Suprapubic skin (tissue), 4 donors: ENCODE measurements at regions not wholly inside any gene's neighbourhood (a gene's known extent, or its start where the extent isn't known, plus 50 kb on each side); places are given as distances from the start of the nearest gene placed in this dataset.

Experiments used
- DNase-seq, 2 donors: peaks; one replicate each; pipeline ENCODE4 v3.0.0-alpha.2; 2019; ENCODE audit warnings: low spot score in 2 of 2
- H3K27ac ChIP-seq: fragments of 200-600 bp; sonication (generic); one replicate; pipeline ENCODE4 v1.5.1; 2019
- H3K27me3 ChIP-seq: fragments of 200-600 bp; sonication (generic); one replicate; pipeline ENCODE4 v1.5.1; 2019
- H3K36me3 ChIP-seq: fragments of 200-600 bp; sonication (generic); one replicate; pipeline ENCODE4 v1.5.1; 2019
- H3K4me1 ChIP-seq: fragments of 200-600 bp; sonication (generic); one replicate; pipeline ENCODE4 v1.5.1; 2019
- H3K4me3 ChIP-seq: fragments of 200-600 bp; sonication (generic); one replicate; pipeline ENCODE4 v1.5.1; 2019; ENCODE audit warnings: mild to moderate bottlenecking
- H3K9me3 ChIP-seq: fragments of 200-600 bp; sonication (generic); one replicate; pipeline ENCODE4 v1.5.1; 2019
- EP300 ChIP-seq: sonication (generic); formaldehyde crosslinking; IDR thresholded peaks from one replicate; pipeline ENCODE4 v1.6.1; 2017; ENCODE audit warnings: antibody characterized with exemption
- POLR2A ChIP-seq, 2 donors: fragments of 450-650 bp; IDR thresholded peaks; one replicate each; pipeline ENCODE4 v1.6.1; 2017; ENCODE audit warnings: antibody characterized with exemption in 2 of 2, mild to moderate bottlenecking in 2 of 2, moderate library complexity in 2 of 2
- POLR2AphosphoS5 ChIP-seq, 3 donors: sonication (generic); formaldehyde crosslinking; IDR thresholded peaks; one replicate each; pipeline ENCODE4 v1.6.1; 2017; ENCODE audit warnings: antibody characterized with exemption in 3 of 3
- WGBS: methylation state at CpG from one replicate; pipeline ENCODE4 v1.1.5; 2018; 5-methylcytosine and 5-hydroxymethylcytosine counted together
- TF ChIP-seq, protein P1 (sequence below), 2 donors: fragments of 200-600 bp in 1 of 2; fragments of 450-650 bp in 1 of 2; sonication (generic) in 1 of 2; IDR thresholded peaks; one replicate each; pipeline ENCODE4 v1.5.1; 2016 to 2019; ENCODE audit warnings: antibody characterized with exemption in 2 of 2, mild to moderate bottlenecking in 1 of 2, moderate library complexity in 1 of 2

DNA sequence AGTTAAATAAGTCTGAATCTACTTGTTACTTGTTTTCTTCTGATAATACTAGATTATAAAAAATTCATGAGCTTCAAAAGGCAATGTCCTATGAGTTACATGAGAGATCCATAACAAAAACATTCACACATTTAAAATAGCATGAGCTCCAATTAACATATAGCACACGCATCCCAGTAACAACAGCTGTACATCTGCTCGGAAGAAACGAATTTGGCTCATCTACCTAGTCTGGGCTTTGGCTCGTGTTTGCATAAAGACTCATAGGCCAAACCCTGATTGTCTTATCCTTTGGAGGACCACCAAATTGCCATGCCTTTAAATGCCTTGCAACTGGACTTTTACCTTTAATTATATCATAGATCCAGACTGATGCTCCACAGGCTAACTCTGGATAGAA is 259.7 kb upstream of the CHD6 start:
- Histone ChIP-seq H3K27me3 (peaks cover 16% of the 10 kb centered on the region), H3K9me3 (no peaks in the 10 kb centered on the region), H3K27ac (no peak overlapping the region), H3K4me1 (no peaks in the 10 kb centered on the region), H3K36me3 (no peaks in the 10 kb centered on the region), H3K4me3 (no peak overlapping the region)
- no peak for DNase-seq
- no peak for TF ChIP-seq POLR2AphosphoS5 (IDR thresholded peaks at IDR 0.05)
- TF ChIP-seq POLR2A (IDR thresholded peaks at IDR 0.05) = no peak
- TF ChIP-seq, protein P1, sequence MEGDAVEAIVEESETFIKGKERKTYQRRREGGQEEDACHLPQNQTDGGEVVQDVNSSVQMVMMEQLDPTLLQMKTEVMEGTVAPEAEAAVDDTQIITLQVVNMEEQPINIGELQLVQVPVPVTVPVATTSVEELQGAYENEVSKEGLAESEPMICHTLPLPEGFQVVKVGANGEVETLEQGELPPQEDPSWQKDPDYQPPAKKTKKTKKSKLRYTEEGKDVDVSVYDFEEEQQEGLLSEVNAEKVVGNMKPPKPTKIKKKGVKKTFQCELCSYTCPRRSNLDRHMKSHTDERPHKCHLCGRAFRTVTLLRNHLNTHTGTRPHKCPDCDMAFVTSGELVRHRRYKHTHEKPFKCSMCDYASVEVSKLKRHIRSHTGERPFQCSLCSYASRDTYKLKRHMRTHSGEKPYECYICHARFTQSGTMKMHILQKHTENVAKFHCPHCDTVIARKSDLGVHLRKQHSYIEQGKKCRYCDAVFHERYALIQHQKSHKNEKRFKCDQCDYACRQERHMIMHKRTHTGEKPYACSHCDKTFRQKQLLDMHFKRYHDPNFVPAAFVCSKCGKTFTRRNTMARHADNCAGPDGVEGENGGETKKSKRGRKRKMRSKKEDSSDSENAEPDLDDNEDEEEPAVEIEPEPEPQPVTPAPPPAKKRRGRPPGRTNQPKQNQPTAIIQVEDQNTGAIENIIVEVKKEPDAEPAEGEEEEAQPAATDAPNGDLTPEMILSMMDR (IDR thresholded peaks at IDR 0.05) = no peak
- TF ChIP-seq EP300 = no peak
- 76% methylated on average over 4 of the region's 4 CpGs for WGBS

DNA sequence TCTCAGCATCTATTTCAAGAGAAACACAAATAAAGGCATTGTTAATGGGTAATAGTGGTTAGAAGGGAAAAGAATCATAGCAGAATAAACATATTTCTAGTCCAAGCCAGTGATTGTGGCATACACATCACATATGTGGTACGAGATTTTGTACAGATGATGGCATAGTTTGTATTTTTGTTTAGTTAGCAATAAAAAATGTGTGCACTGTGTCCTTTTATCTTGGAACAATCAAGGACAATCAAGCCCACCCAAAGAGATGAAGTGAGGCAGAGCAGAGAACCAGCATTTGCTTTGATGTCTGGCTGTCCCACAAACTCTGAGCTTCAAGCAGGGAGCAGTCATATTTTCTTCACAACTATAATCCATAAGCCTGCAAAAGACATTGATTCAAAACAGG is 256.5 kb upstream of the CHD6 start:
- H3K27ac ChIP-seq = no peak overlapping the region
- peaks cover 15% of the 10 kb centered on the region for H3K27me3 ChIP-seq
- H3K9me3 ChIP-seq = no peaks in the 10 kb centered on the region
- no peak overlapping the region for H3K4me3 ChIP-seq
- H3K4me1 ChIP-seq = no peaks in the 10 kb centered on the region
- TF ChIP-seq, protein P1 (IDR thresholded peaks at IDR 0.05) = no peak
- TF ChIP-seq EP300 = no peak
- TF ChIP-seq POLR2AphosphoS5 (IDR thresholded peaks at IDR 0.05) = no peak
- no peak for TF ChIP-seq POLR2A (IDR thresholded peaks at IDR 0.05)
- H3K36me3 ChIP-seq = no peaks in the 10 kb centered on the region
- WGBS = 69% methylated on average over 1 of the region's 1 CpG
- DNase-seq = no peak

DNA sequence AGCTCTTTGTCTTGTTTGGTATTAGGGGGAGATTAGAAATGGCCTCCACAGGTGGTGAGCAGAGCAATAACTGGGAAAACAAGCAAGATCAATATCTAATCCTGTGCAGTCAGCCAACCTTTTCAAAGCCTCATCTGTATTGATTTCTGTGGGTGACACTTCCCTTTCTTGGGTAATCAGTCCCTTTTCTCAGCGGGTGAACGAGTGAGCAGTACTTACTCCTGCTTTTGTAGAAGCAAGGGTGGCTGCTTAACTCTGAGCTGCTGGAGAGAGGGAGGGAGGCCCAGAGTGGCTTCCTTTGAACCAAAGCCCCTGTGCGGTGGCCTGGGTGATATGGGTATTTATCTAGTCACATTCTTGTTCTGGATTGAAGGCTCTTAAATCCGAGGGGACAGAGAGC is 254.8 kb upstream of the CHD6 start:
- Histone ChIP-seq H3K27me3 (peaks cover 15% of the 10 kb centered on the region), H3K4me1 (no peaks in the 10 kb centered on the region), H3K36me3 (no peaks in the 10 kb centered on the region), H3K4me3 (no peak overlapping the region), H3K9me3 (peaks cover 6% of the 10 kb centered on the region), H3K27ac (no peak overlapping the region)
- WGBS = 80% methylated on average over 4 of the region's 4 CpGs
- TF ChIP-seq POLR2AphosphoS5 (IDR thresholded peaks at IDR 0.05) (no peak), POLR2A (IDR thresholded peaks at IDR 0.05) (no peak), EP300 (no peak)
- TF ChIP-seq, protein P1 (IDR thresholded peaks at IDR 0.05) = no peak
- DNase-seq = no peak

GRCh38 chr20:41870869-41871462 is 252.8 kb upstream of the CHD6 start:
- Histone ChIP-seq H3K27me3 (peaks cover 15% of the 10 kb centered on the region), H3K4me1 (no peaks in the 10 kb centered on the region), H3K4me3 (no peak overlapping the region), H3K9me3 (peaks cover 7% of the 10 kb centered on the region), H3K36me3 (no peaks in the 10 kb centered on the region), H3K27ac (no peak overlapping the region)
- no peak for DNase-seq
- WGBS = 33% methylated on average over 3 of the region's 3 CpGs
- TF ChIP-seq POLR2AphosphoS5 (IDR thresholded peaks at IDR 0.05) (no peak), EP300 (no peak), POLR2A (IDR thresholded peaks at IDR 0.05) (no peak)
- TF ChIP-seq, protein P1 (IDR thresholded peaks at IDR 0.05) = no peak

GRCh38 chr20:41869261-41869660 is 251.1 kb upstream of the CHD6 start:
- WGBS = 69% methylated on average over 2 of the region's 2 CpGs
- Histone ChIP-seq H3K36me3 (no peaks in the 10 kb centered on the region), H3K9me3 (peaks cover 7% of the 10 kb centered on the region), H3K4me1 (no peaks in the 10 kb centered on the region), H3K27me3 (peaks cover 10% of the 10 kb centered on the region), H3K4me3 (no peak overlapping the region), H3K27ac (no peak overlapping the region)
- DNase-seq = no peak
- TF ChIP-seq, protein P1 (IDR thresholded peaks at IDR 0.05) = no peak
- no peak for TF ChIP-seq EP300
- no peak for TF ChIP-seq POLR2A (IDR thresholded peaks at IDR 0.05)
- no peak for TF ChIP-seq POLR2AphosphoS5 (IDR thresholded peaks at IDR 0.05)
